ENCODE measurements at regions not wholly inside any gene's neighbourhood (a gene's known extent, or its start where the extent isn't known, plus 50 kb on each side); places are given as distances from the start of the nearest gene placed in this dataset.

DNA sequence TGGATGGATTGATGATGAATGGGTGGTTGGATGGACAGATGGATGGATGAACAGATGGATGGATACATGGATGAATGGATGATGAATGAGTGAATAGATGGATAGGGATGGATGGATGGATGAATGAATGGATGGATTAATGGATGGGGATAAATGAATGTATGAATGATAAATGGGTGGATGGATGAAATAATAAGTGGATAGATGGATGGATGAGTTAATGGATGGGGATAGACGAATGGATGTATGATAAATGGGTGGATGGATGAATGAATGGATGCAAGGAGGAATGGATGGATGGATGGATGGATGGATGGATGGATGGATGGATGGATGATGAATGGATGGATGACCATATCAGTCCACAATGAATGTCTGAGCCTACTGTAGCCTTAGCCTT lies 381.9 kb downstream of the SETD4 start:
- Histone ChIP-seq H2AFZ (ENCODE audit: low read length) (no peak overlapping the region), H4K20me1 (ENCODE audit: insufficient read depth, low read length, poor library complexity, severe bottlenecking) (no peaks in the 10 kb centered on the region), H3F3A (ENCODE audit: low read depth) (no peaks in the 10 kb centered on the region), H3K9ac (ENCODE audit: low read depth, low read length, poor library complexity, severe bottlenecking) (no peak overlapping the region), H3K9me3 (ENCODE audit: insufficient read depth, low read depth, low read length) (no peaks in the 10 kb centered on the region), H3K4me3 (ENCODE audit: low read length, poor library complexity, severe bottlenecking) (no peak overlapping the region), H3K4me1 (ENCODE audit: insufficient read depth, low read length, poor library complexity, severe bottlenecking) (no peaks in the 10 kb centered on the region), H3K36me3 (ENCODE audit: insufficient read depth, low read length) (no peaks in the 10 kb centered on the region), H3K79me2 (ENCODE audit: insufficient read depth, low read length) (no peaks in the 10 kb centered on the region), H3K9me2 (replicated peaks; ENCODE audit: low read depth, low read length) (no peaks in the 10 kb centered on the region), H3K4me2 (ENCODE audit: low read depth, low read length, poor library complexity, severe bottlenecking) (no peak overlapping the region), H3K27me3 (ENCODE audit: insufficient read depth, low read length, poor library complexity, severe bottlenecking) (no peaks in the 10 kb centered on the region)
- no peak for TF ChIP-seq EZH2phosphoT487 (IDR thresholded peaks at IDR 0.05; ENCODE audit: borderline replicate concordance)
- TF ChIP-seq, protein P1, sequence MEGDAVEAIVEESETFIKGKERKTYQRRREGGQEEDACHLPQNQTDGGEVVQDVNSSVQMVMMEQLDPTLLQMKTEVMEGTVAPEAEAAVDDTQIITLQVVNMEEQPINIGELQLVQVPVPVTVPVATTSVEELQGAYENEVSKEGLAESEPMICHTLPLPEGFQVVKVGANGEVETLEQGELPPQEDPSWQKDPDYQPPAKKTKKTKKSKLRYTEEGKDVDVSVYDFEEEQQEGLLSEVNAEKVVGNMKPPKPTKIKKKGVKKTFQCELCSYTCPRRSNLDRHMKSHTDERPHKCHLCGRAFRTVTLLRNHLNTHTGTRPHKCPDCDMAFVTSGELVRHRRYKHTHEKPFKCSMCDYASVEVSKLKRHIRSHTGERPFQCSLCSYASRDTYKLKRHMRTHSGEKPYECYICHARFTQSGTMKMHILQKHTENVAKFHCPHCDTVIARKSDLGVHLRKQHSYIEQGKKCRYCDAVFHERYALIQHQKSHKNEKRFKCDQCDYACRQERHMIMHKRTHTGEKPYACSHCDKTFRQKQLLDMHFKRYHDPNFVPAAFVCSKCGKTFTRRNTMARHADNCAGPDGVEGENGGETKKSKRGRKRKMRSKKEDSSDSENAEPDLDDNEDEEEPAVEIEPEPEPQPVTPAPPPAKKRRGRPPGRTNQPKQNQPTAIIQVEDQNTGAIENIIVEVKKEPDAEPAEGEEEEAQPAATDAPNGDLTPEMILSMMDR (conservative IDR thresholded peaks at IDR 0.05; ENCODE audit: low read length): no peak

DNA sequence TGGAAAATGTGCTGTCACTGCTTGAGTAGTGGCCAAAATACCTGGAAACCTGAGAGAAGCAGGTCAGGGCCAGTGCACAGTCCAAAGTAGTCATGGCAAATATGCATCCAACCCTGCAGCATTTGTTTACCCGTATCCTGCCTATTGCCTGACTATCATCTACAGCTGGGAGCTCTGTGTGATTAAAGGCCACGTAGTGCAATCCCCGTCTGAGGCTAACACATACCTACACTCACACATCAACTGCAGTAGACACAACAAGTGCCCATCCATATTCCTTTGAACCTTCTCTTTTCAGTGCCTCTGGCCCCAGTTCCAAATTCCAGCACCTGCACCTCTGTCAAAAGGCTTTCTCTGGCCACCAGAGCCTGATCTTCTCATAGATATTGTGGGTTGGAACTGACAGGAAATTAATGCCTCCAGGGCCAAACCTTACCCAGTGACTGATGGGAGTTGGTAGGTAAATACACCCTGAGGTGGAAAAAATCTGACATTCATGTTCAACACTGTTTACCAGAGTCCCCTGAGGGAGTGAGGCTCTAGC lies 383.0 kb downstream of the SETD4 start:
- Histone ChIP-seq H3K4me1 (ENCODE audit: insufficient read depth, low read length, poor library complexity, severe bottlenecking) (no peaks in the 10 kb centered on the region), H3K9ac (ENCODE audit: low read depth, low read length, poor library complexity, severe bottlenecking) (no peak overlapping the region), H2AFZ (ENCODE audit: low read length) (no peak overlapping the region), H3K79me2 (ENCODE audit: insufficient read depth, low read length) (no peaks in the 10 kb centered on the region), H4K20me1 (ENCODE audit: insufficient read depth, low read length, poor library complexity, severe bottlenecking) (no peaks in the 10 kb centered on the region), H3F3A (ENCODE audit: low read depth) (no peaks in the 10 kb centered on the region), H3K4me2 (ENCODE audit: low read depth, low read length, poor library complexity, severe bottlenecking) (no peak overlapping the region), H3K9me3 (ENCODE audit: insufficient read depth, low read depth, low read length) (no peaks in the 10 kb centered on the region), H3K9me2 (replicated peaks; ENCODE audit: low read depth, low read length) (no peaks in the 10 kb centered on the region), H3K36me3 (ENCODE audit: insufficient read depth, low read length) (no peaks in the 10 kb centered on the region), H3K27me3 (ENCODE audit: insufficient read depth, low read length, poor library complexity, severe bottlenecking) (no peaks in the 10 kb centered on the region), H3K4me3 (ENCODE audit: low read length, poor library complexity, severe bottlenecking) (no peak overlapping the region)
- no peak for TF ChIP-seq EZH2phosphoT487 (IDR thresholded peaks at IDR 0.05; ENCODE audit: borderline replicate concordance)
- TF ChIP-seq, protein P1 (conservative IDR thresholded peaks at IDR 0.05; ENCODE audit: low read length): no peak

DNA sequence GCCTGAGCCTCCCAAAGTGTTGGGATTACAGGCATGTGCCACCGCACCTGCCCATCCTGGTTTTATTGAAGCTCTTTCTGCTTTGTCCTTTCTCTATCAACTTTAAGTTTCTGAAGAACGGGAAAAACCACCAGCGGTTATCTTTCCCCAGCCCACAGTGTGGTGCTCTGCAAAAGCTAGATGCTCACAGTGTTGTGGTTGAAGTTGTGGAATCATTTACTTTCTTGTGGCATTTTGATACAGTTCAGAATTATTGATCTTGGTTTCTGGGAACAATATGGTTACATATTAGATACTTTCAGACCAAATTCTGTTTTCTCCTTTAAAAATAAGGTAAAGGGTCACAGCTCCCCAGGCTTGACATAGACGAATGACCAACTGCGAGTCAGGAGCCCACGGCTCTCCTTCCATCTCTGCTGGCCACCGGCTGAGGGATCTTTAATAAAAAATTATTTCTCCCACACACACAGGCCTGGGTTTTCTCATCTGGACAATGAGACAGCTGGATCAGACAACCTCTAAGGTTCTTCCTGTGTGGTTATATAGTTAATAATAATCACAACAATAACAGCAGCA lies 385.3 kb downstream of the SETD4 start:
- no peaks in the 10 kb centered on the region for H3K27me3 ChIP-seq (ENCODE audit: insufficient read depth, low read length, poor library complexity, severe bottlenecking)
- no peaks in the 10 kb centered on the region for H3K79me2 ChIP-seq (ENCODE audit: insufficient read depth, low read length)
- H3K4me1 ChIP-seq (ENCODE audit: insufficient read depth, low read length, poor library complexity, severe bottlenecking): no peaks in the 10 kb centered on the region
- H2AFZ ChIP-seq (ENCODE audit: low read length): no peak overlapping the region
- no peak overlapping the region for H3K9ac ChIP-seq (ENCODE audit: low read depth, low read length, poor library complexity, severe bottlenecking)
- H3K4me3 ChIP-seq (ENCODE audit: low read length, poor library complexity, severe bottlenecking): no peak overlapping the region
- TF ChIP-seq EZH2phosphoT487 (IDR thresholded peaks at IDR 0.05; ENCODE audit: borderline replicate concordance): no peak
- TF ChIP-seq, protein P1 (conservative IDR thresholded peaks at IDR 0.05; ENCODE audit: low read length): no peak
- no peaks in the 10 kb centered on the region for H3K9me3 ChIP-seq (ENCODE audit: insufficient read depth, low read depth, low read length)
- no peaks in the 10 kb centered on the region for H3F3A ChIP-seq (ENCODE audit: low read depth)
- H3K4me2 ChIP-seq (ENCODE audit: low read depth, low read length, poor library complexity, severe bottlenecking): no peak overlapping the region
- H3K36me3 ChIP-seq (ENCODE audit: insufficient read depth, low read length): no peaks in the 10 kb centered on the region
- no peaks in the 10 kb centered on the region for H4K20me1 ChIP-seq (ENCODE audit: insufficient read depth, low read length, poor library complexity, severe bottlenecking)
- H3K9me2 ChIP-seq (replicated peaks; ENCODE audit: low read depth, low read length): no peaks in the 10 kb centered on the region
